ENCODE measurements at regions not wholly inside any gene's neighbourhood (a gene's known extent, or its start where the extent isn't known, plus 50 kb on each side); places are given as distances from the start of the nearest gene placed in this dataset.
"Not testable (repeated sequence)": the region's sequence is repeated elsewhere in the genome, so short reads cannot be mapped to it uniquely, and the experiment has no call there.

GRCh38 chr1:99361406-99361805, 97.1 kb downstream of the PLPPR4 start:
- DNase-seq (ENCODE audit: low spot score) = no peak

- DNase-seq (ENCODE audit: low spot score) = no peak
These were observed 99.2 kb downstream of the PLPPR4 start for GRCh38 chr1:99363531-99363930.

DNA sequence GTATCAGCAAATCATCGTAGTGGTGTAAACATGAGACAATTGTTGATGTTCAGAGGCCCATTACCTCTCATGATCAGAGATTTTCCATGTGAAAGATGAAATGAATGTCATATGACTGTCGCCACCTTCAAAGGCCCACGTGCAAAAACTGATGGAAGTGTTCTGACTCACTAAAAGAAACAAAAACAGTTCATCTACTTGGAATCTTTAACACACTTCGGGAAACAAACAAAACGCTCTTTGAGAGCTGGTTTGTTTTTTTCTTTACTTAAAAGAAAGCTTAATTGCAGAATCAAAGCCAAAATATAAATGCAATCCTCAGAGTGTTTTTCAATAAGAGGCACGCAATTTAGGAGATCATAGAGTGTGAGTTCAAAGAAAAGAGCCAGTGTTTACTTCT, 100.8 kb downstream of the PLPPR4 start:
- no peak for DNase-seq (ENCODE audit: low spot score)

DNA sequence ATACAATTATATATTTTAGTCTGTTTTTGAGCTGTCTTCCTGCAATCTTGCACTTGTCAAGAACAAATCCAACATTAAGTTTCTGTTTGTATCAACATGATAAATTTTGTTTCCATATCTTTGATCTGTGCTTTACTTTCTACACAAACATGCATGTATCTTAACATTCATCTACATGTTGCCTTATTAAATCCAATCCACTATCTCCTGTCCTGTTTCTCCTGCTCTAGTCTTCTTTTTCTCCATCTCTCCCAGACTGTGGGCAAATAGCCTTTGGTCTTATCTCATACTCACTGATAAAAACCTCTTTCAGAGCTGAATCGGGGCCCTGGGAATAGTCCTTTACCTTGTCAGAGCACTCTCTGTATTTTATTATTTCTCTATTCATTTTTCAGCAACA, 101.3 kb downstream of the PLPPR4 start:
- DNase-seq (ENCODE audit: low spot score) = no peak

GRCh38 chr1:99369154-99369553, 104.9 kb downstream of the PLPPR4 start:
- no peak for DNase-seq (ENCODE audit: low spot score)

DNA sequence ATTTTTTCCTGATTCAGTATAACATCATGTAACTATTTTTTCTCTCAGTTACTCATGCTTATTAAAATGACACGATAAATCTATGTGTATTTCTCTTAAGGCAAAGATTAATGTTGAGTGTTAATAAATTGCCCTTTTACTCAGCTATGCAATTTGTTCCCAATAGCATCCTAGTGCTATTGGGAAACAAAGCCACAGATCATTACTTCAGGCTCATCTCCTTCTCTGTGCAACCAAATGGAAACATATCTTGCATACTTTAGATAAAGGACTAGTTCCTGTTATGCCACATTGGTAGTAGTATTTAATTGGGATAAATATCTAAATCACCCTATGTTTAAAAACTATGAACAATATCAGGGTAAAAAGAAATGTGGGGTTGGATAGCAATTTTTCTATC, 106.2 kb downstream of the PLPPR4 start:
- no peak for DNase-seq (ENCODE audit: low spot score)

DNA sequence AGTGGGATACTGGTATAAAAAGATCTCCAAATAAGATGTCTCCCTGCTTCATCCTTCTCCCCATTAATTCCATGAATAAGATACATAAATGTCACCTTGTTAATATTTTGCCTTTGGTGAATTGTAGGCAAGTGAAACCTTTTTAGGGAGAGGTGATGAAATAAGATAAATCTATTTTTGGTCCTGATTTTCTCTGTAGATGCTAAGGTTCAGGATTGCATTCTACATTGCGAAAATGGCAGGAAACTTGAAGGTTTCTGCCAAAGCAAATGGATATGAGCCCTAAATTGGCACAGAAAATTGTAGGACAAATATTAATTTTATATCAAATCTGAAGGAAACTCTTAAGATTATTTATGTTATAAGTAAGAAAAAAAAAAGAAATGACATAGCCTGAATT, 107.1 kb downstream of the PLPPR4 start:
- DNase-seq (ENCODE audit: low spot score) = no peak

- DNase-seq (ENCODE audit: low spot score) = no peak
These were observed 109.8 kb downstream of the PLPPR4 start for GRCh38 chr1:99374109-99374508.

DNA sequence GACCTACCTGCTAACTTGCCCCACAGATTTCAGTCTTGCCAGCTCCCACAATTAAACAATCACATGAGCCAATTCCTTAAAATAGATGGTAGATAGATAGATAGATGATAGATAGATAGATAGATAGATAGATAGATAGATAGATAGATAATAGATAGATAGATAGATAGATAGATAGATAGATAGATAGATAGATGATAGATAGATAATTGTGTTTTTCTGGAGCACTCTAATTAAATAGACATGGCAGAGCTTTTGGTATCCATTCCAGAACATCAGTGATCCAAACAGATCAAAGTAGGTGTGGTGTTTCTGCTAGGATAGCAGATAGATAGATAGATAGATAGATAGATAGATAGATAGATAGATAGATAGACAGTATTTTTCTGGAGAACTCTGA, 110.4 kb downstream of the PLPPR4 start:
- DNase-seq (ENCODE audit: low spot score) = not testable (repeated sequence)

DNA sequence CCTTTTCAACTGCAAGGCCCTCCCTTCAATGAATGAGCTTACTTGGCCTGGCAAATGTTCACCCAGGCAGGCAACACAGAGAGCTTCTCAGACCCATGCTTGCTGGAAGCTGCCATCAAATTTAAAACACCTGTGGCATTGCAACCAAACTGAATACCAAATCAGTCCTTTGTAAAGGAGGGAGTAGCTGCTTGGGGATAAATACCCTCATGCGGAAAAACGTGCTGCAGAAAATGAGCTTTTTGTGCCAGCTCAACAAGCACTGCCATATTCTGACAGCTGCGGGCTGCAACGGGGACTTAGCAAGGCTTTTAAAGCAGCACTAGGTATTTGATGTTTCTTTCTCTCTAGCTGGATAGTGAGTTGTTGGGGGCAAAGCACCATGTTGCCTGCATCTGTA, 119.7 kb downstream of the PLPPR4 start:
- no peak for DNase-seq (ENCODE audit: low spot score)

GRCh38 chr1:99385852-99386251, 121.6 kb downstream of the PLPPR4 start:
- no peak for DNase-seq (ENCODE audit: low spot score)

DNA sequence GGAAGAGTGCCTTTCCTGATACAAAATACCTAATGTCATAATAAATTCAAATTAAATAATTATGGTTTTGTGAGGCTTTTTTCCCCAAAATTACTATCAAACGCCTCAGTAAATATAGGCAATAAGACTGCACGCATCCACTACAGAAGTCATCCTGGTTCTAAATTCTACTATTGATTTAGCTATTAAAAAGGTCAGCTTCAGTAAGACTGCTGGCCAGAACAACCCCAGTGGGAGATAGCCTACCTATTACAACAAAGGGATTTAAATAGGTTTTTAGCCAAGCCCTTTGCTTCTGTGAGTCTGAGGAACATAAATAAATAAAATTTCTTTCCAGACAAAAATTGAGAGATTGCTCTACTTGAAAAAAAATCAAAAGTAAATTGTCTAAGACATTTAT, 132.1 kb downstream of the PLPPR4 start:
- no peak for DNase-seq (ENCODE audit: low spot score)

DNA sequence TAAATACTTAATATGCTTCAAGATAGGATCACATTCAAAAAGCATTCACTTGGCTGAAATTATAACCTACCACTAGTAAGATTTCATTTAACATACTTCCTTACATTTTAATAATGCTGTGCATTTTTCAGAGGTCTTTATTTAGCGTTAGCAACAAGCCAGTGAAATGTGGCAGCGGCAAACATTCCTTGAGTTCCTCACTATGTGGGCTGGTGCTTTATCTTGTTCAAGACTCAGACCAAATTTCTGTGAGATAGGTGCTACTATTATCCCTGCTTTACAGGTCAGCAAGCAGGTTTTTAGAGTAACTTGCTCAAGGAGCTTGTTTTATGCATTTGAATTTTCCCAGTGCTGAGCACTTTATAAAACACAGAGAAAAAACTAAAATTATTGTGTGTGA, 132.7 kb downstream of the PLPPR4 start:
- no peak for DNase-seq (ENCODE audit: low spot score)

GRCh38 chr1:99397863-99398262, 133.6 kb downstream of the PLPPR4 start:
- no peak for DNase-seq (ENCODE audit: low spot score)

GRCh38 chr1:99401556-99401955, 137.3 kb downstream of the PLPPR4 start:
- DNase-seq (ENCODE audit: low spot score) = not testable (repeated sequence)

DNA sequence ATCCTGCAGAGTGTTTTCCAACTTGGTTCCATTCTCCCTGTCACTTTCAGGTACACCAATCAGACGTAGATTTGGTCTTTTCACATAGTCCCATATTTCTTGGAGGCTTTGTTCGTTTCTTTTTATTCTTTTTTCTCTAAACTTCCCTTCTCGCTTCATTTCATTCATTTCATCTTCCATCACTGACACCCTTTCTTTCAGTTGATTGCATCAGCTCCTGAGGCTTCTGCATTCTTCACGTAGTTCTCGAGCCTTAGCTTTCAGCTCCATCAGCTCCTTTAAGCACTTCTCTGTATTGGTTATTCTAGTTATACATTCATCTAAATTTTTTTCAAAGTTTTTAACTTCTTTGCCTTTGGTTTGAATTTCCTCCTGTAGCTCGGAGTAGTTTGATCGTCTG, 140.1 kb downstream of the PLPPR4 start:
- not testable (repeated sequence) for DNase-seq (ENCODE audit: low spot score)

DNA sequence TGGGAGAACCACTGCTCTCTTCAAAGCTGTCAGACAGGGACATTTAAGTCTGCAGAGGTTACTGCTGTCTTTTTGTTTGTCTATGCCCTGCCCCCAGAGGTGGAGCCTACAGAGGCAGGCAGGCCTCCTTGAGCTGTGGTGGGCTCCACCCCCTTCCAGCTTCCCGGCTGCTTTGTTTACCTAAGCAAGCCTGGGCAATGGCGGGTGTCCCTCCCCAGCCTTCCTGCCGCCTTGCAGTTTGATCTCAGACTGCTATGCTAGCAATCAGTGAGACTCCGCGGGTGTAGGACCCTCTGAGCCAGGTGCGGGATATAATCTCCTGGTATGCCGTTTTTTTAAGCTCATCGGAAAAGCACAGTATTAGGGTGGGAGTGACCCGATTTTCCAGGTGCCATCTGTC, 141.0 kb downstream of the PLPPR4 start:
- DNase-seq (ENCODE audit: low spot score) = not testable (repeated sequence)

DNA sequence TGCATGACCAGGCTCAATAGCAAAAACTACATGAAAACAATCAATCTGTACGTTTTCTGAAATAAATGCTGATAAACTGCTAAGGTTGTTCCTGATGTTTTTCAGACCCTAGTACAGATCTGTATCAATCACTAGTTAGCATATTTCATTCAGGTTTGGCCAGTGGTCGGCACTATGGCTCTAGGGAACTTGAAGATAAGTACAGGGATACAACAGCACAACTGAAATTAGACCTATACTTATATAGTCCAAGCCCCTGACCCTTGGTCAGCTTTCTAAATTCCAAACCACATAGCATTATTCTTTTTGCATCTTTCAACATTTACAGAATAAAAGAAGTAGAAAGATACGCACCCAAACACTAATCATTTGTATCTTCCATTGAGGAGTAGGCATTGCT, 142.7 kb downstream of the PLPPR4 start:
- DNase-seq (ENCODE audit: low spot score) = no peak

GRCh38 chr1:99424087-99424486, 159.8 kb downstream of the PLPPR4 start:
- no peak for DNase-seq (ENCODE audit: low spot score)

GRCh38 chr1:99429754-99430153, 165.5 kb downstream of the PLPPR4 start:
- no peak for DNase-seq (ENCODE audit: low spot score)

DNA sequence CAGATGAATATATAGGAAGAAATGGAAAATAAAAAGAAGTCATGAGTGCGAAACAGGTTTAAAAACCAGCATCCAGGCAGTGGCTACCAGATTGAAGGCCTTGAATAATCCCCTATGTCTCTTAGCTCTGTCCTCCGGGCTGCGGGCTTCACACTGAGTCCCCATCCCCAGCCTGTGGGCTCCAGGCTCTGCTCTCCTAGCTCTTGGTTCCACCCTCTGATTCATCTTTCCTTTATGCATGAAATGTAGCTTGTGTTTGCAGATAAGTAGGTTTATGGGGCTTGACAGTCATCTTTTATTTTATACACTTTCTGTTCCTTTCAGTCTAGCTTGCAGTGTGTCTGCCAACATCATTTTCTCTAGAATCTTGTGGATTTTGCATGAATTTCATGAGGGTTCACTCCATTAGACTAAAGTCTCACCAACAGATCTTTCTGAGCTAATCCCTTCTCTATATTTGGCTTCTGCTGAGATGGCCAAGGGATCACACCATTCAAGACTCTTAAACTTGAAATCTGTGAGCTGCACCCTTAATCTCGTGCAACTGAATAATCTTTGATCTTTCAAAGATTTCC, 174.5 kb downstream of the PLPPR4 start:
- DNase-seq (ENCODE audit: low spot score) = no peak

DNA sequence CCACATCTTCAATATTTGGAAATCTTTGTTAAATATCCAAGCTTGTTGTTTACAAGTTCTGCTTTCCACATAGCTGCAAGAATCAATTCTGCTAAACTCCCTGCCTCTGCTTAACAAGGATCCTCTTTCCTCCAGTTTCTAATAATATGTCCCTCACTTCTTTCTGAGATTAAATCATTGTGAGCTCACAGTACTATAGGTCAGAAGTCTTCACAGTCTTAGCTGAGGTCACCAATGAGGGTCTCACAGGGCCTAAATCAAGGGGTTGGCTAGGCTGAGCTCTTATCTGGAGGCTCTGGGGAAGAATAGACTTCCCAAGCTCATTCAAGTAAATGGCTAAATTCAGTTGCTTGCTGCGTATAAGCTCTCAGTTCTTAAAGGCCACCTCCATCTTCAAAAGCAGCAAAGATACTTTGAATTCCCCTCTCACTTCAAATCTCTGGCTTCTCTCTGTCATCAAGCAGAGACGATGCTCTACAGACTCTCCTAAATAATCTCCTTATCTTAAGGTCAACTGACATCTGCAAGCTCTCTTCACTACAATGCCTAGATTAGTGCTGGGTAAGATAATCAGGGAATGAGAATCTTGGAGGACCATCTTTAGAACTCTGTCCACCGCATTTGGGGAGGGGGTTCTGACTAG, 175.3 kb downstream of the PLPPR4 start:
- DNase-seq (ENCODE audit: low spot score) = no peak

DNA sequence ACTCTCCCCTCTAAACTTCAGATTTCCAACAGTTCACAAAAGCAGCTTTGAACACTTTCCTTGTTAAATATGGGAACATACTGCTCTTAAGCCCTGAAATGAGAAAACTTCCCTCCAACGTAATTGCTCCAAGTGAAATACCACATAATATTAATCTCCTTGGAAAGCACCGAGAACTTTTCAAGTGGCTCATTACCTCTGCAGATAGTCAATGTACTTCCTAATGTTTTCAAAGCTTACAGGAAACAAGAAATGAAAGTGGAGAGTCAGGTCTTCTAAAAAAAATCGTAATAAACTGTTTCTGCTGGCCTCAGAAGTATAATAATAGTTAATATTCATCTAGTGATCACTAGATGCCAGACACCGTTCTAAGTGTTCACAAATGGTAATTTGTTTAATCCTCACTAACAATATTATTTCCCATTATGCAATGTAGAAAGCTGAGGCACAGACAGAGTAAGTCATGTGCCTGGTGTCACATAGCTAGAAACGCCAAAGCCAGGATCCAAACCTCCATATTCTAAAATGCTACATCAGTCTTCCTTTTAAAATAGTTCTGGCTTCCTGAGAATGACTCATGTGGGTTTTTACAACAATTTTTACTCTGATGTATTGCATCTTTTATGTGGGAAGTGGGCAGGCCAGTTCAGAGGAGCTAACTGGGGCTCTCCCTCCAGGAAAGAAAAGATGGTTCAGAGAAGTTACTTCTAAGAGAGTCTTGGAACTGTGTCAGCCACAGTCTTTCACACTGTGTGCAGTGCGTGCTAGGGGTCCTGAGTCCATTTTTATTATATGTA, 177.2 kb downstream of the PLPPR4 start:
- no peak for DNase-seq (ENCODE audit: low spot score)
